Ovary (tissue), 7 donors: ENCODE measurements at regions not wholly inside any gene's neighbourhood (a gene's known extent, or its start where the extent isn't known, plus 50 kb on each side); places are given as distances from the start of the nearest gene placed in this dataset.

Experiments used
- DNase-seq, 5 donors: peaks; one replicate each; pipeline ENCODE4 v3.0.0-alpha.2; 2019 to 2020
- H3K27ac ChIP-seq, 2 donors: fragments of 200-600 bp; one replicate each; pipeline versions ENCODE4 v1.5.1 to v1.8.0; 2019 to 2022
- H3K27me3 ChIP-seq: fragments of 200-600 bp; one replicate; pipeline ENCODE4 v1.8.0; 2022
- H3K36me3 ChIP-seq: fragments of 200-600 bp; sonication (generic); one replicate; pipeline ENCODE4 v1.5.1; 2019
- H3K4me1 ChIP-seq: one replicate; pipeline ENCODE4 v1.8.1; 2013; ENCODE audit warnings: mild to moderate bottlenecking, moderate library complexity; ENCODE audit not compliant: insufficient read depth
- H3K4me3 ChIP-seq: fragments of 200-600 bp; sonication (generic); one replicate; pipeline ENCODE4 v1.5.1; 2017
- H3K9me3 ChIP-seq, 2 donors: fragments of 200-600 bp in 1 of 2; sonication (generic) in 1 of 2; one replicate each; pipeline versions ENCODE4 v1.5.1 to v1.8.1; 2013 to 2019; ENCODE audit warnings: mild to moderate bottlenecking in 1 of 2, moderate library complexity in 1 of 2
- EP300 ChIP-seq: sonication (generic); formaldehyde crosslinking; IDR thresholded peaks from one replicate; pipeline ENCODE4 v1.6.1; 2017; ENCODE audit warnings: antibody characterized with exemption
- POLR2A ChIP-seq: fragments of 450-650 bp; IDR thresholded peaks from one replicate; pipeline ENCODE4 v1.6.1; 2017; ENCODE audit warnings: antibody characterized with exemption, mild to moderate bottlenecking, moderate library complexity
- WGBS, 3 donors: extraction: QIAGEN DNeasy Blood & Tissue Kit in 1 of 3; methylation state at CpG; one replicate each; pipeline versions ENCODE4 v1.1.5 to v1.1.7; 2013 to 2017; 5-methylcytosine and 5-hydroxymethylcytosine counted together
- intact Hi-C, 4 donors: fragments of 100-400 bp; cut with DNase I; formaldehyde crosslinking; loops; one replicate each; pipeline versions ENCODE4 v1.11.0 to v1.15.1; 2022 to 2023
- TF ChIP-seq, protein P1 (sequence below), 3 donors: fragments of 450-650 bp in 2 of 3; fragments of 200-600 bp in 1 of 3; IDR thresholded peaks; one replicate each; pipeline versions ENCODE4 v1.5.1 to v1.8.0; 2016 to 2022; ENCODE audit warnings: antibody characterized with exemption in 3 of 3, mild to moderate bottlenecking in 1 of 3
- donor health status: DM: no; HTN: no; CAD: no; lungs with moderate emphysema.
- donor health status: DM: no; HTN: no; CAD: no.
- donor health status: Bipolar disorder and iron deficiency.
- donor health status: DM: no; HTN: no; CAD: no.
- donor health status: DM: yes; HTN: yes; CAD: no.

DNA sequence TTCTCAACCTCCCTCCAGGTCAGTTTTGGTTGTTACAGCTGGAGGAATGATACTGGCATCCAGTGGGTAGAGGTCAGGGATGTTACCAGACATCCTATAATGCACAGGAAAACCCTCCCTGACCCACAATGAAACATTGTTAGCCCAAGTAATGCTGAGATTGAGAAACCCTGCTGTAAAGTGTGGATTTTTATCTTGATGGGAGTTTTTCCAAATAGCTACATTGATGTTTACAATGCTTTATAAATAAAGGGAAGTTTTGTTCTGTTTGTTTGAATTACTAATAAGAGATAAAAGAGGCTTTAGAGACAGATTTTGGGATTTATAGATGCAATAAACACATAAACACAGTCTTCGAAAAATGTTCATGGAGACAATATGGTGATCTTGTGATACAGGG is 194.0 kb upstream of the NUDT6 start:
- Histone ChIP-seq H3K4me1 (no peaks in the 10 kb centered on the region), H3K27me3 (no peaks in the 10 kb centered on the region), H3K36me3 (no peaks in the 10 kb centered on the region), H3K9me3 (no peaks in the 10 kb centered on the region), H3K27ac (no peak overlapping the region), H3K4me3 (no peak overlapping the region)
- TF ChIP-seq, protein P1, sequence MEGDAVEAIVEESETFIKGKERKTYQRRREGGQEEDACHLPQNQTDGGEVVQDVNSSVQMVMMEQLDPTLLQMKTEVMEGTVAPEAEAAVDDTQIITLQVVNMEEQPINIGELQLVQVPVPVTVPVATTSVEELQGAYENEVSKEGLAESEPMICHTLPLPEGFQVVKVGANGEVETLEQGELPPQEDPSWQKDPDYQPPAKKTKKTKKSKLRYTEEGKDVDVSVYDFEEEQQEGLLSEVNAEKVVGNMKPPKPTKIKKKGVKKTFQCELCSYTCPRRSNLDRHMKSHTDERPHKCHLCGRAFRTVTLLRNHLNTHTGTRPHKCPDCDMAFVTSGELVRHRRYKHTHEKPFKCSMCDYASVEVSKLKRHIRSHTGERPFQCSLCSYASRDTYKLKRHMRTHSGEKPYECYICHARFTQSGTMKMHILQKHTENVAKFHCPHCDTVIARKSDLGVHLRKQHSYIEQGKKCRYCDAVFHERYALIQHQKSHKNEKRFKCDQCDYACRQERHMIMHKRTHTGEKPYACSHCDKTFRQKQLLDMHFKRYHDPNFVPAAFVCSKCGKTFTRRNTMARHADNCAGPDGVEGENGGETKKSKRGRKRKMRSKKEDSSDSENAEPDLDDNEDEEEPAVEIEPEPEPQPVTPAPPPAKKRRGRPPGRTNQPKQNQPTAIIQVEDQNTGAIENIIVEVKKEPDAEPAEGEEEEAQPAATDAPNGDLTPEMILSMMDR (IDR thresholded peaks at IDR 0.05) = no peak
- no peak for TF ChIP-seq POLR2A
- no peak for TF ChIP-seq EP300
- DNase-seq = no peak
- 93 to 96% (median 95%) methylated on average over 1 of the region's 1 CpG for WGBS, 3 donors
- intact Hi-C loops = loop anchor here in 1 of 4 donors (10.0 kb wide), 1 partner anchor 448 kb away; no protein-coding TSS in a partner anchor

DNA sequence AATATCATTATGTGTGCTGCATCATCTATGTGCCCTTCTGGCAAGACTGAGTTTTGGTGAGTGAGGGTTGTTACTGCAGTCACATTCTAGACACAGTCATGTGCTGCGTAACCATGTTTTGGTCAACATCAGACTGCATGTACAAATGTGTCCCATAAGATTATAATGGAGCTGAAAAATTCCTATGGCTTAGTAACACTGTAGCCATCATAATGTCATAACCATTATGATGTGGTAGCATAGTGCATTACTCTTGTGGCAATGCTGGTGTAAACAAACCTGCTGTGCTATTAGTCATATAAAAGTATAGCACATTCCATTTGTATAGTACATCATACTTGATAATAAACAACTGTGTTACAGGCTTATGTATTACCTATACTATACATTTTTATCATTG is 198.1 kb upstream of the NUDT6 start:
- no peak for DNase-seq
- H3K36me3 ChIP-seq = no peaks in the 10 kb centered on the region
- WGBS, 3 donors = 91 to 100% (median 100%) methylated on average over 1 of the region's 1 CpG
- H3K9me3 ChIP-seq = no peaks in the 10 kb centered on the region
- TF ChIP-seq, protein P1 (IDR thresholded peaks at IDR 0.05) = no peak
- no peak for TF ChIP-seq EP300
- no peak for TF ChIP-seq POLR2A
- no peak overlapping the region for H3K27ac ChIP-seq
- intact Hi-C loops = no loop called here
- H3K4me1 ChIP-seq = no peaks in the 10 kb centered on the region
- H3K4me3 ChIP-seq = no peak overlapping the region
- H3K27me3 ChIP-seq = no peaks in the 10 kb centered on the region

DNA sequence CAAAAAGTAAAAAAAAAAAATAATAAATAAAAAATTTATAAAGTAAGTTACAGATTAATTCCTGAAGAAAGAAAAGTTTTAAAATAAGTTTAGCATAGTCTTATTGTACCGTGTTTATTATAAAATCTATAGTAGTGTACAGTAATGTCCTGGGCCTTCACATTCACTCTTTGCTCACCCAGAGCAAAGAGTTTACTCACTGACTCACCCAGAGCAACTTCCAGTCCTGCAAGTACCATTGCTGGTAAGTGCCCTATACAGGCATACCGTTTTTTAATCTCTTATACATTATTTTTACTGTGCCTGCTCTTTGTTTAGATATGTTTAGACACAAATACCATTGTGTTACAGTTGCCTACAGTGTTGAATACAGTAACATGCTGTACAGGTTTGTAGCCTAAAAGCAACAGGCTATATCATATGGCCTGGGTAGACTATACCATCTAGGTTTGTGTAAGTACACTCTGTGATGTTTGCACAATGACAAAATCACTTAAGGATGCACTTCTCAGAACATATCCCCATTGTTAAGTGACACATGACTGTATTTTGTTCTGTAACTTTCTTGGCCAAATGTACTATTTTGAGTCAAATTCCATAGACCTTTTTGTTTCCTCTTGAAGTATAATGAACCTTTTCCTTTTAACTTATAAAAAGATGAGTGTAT is 199.0 kb upstream of the NUDT6 start:
- Histone ChIP-seq H3K27ac (no peak overlapping the region), H3K4me1 (no peaks in the 10 kb centered on the region), H3K4me3 (no peak overlapping the region), H3K27me3 (no peaks in the 10 kb centered on the region), H3K36me3 (no peaks in the 10 kb centered on the region), H3K9me3 (no peaks in the 10 kb centered on the region)
- 84 to 91% (median 85%) methylated on average over 2 of the region's 2 CpGs for WGBS, 3 donors
- TF ChIP-seq EP300 = no peak
- intact Hi-C loops = no loop called here
- DNase-seq = no peak

DNA sequence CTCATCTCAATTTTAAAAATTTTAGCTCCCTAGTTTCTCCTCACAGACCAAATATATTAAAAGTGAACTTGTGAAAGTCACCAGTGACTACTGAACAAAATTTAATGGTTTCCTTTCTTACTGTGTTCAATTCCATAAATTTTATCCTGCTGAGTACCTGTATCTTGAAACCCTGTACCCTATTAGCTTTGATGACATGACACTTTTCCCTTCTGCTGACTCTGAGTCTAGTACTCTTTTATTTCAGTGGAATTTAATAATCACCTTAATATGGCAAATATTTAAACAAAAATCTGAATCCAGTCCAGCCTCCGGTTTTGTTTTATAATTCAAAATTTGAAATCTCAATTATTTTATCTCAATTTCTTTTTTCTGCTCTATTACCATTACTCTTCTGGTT is 203.1 kb upstream of the NUDT6 start:
- Histone ChIP-seq H3K9me3 (no peaks in the 10 kb centered on the region), H3K36me3 (no peaks in the 10 kb centered on the region), H3K27ac (no peak overlapping the region), H3K27me3 (no peaks in the 10 kb centered on the region), H3K4me1 (no peaks in the 10 kb centered on the region), H3K4me3 (no peak overlapping the region)
- WGBS, 3 donors = 54 to 75% (median 65%) methylated on average over 1 of the region's 1 CpG
- no peak for TF ChIP-seq EP300
- TF ChIP-seq POLR2A = no peak
- TF ChIP-seq, protein P1 (IDR thresholded peaks at IDR 0.05) = no peak
- DNase-seq = no peak
- intact Hi-C loops = no loop called here

DNA sequence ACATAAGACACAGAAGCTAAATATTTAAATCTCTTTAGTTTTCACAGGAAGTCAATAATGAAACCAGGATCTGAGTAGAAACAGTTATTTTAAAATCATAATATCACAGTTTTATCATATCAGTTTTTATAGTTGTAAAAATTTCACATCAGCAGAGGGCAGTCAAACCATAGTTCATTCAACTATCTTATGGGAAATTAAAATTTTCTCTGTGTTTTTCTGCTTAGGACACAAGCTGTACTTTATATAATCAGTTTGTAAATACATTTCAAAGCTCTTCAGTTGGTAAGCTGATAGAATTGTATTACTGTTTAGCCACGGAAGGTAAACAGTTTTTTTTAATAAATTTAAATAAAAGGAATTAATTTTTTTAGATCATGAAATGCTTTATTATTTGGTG is 204.8 kb upstream of the NUDT6 start:
- TF ChIP-seq, protein P1 (IDR thresholded peaks at IDR 0.05) = no peak
- TF ChIP-seq EP300 (no peak), POLR2A (no peak)
- Histone ChIP-seq H3K4me1 (no peaks in the 10 kb centered on the region), H3K4me3 (no peak overlapping the region), H3K27ac (no peak overlapping the region), H3K9me3 (no peaks in the 10 kb centered on the region), H3K36me3 (no peaks in the 10 kb centered on the region), H3K27me3 (no peaks in the 10 kb centered on the region)
- intact Hi-C loops = no loop called here
- 31 to 41% (median 32%) methylated on average over 1 of the region's 1 CpG for WGBS, 3 donors
- no peak for DNase-seq
